Lower leg skin (tissue), 3 donors: ENCODE measurements at regions not wholly inside any gene's neighbourhood (a gene's known extent, or its start where the extent isn't known, plus 50 kb on each side); places are given as distances from the start of the nearest gene placed in this dataset.

Experiments
- CTCF ChIP-seq, 3 donors: fragments of 450-650 bp; IDR thresholded peaks; one replicate each; pipeline ENCODE4 v1.5.1; 2016; ENCODE audit warnings: antibody characterized with exemption in 3 of 3, mild to moderate bottlenecking in 3 of 3, moderate library complexity in 2 of 3
- POLR2A ChIP-seq, 2 donors: fragments of 450-650 bp; IDR thresholded peaks; one replicate each; pipeline ENCODE4 v1.6.1; 2016 to 2017; ENCODE audit warnings: antibody characterized with exemption in 2 of 2, mild to moderate bottlenecking in 1 of 2, moderate library complexity in 1 of 2

- no peak for TF ChIP-seq POLR2A (IDR thresholded peaks at IDR 0.05)
- no peak for TF ChIP-seq CTCF (IDR thresholded peaks at IDR 0.05)
Observed at GRCh38 chrX:39900777-39901170, 197.0 kb downstream of the BCOR start.
